GM19397 (cell line): ENCODE measurements at regions not wholly inside any gene's neighbourhood (a gene's known extent, or its start where the extent isn't known, plus 50 kb on each side); places are given as distances from the start of the nearest gene placed in this dataset.
"Not testable (repeated sequence)": the region's sequence is repeated elsewhere in the genome, so short reads cannot be mapped to it uniquely, and the experiment has no call there.

ENCODE experiments used
- ATAC-seq: cut with Tn5 transposase; IDR thresholded peaks from one replicate; pipeline ENCODE4 v1.9.1; 2021; ENCODE audit warnings: mild to moderate bottlenecking, moderate library complexity; ENCODE audit not compliant: unreplicated experiment

DNA sequence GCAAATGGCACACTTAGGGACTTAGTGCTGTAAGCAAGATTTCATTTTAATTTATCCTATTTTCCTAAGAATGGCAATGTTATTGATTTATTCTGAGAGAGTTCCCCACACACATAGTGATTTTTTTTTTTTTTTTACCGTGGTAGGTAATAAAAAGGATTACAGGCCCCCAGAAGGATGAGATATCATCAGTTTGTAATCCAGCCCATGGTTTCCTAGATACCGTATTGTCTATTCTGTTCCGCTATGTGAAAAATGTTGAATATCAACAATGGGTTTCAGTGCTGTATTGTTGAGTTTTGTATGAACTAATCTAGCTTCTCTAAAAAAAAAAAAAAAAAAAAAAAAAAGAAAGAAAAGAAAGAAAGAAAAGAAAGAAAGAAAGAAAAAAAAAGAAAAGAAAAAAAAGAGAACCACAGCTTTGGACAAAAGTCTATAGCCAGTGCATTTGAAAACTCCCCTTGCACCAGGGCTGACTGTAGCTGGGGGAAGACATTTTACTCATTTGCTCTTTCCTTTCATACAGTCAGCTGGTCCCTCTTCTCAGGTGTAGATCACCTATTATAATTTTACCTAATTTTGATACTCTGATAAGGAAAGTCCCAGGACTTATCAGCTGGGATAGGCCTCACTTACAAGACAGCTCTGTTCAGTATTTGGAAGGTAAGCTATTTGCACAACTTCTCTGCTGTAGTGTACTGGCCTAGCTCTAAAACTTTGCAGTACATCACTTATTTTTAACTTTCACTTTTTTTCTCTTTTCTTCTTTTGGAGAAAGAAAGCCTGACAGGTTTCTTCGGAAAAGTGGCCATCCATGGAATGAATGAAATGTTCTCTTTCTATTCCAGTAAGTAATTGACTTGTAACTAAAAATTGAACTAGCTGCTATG lies 101.4 kb upstream of the SOX2 start:
- ATAC-seq: no peak

DNA sequence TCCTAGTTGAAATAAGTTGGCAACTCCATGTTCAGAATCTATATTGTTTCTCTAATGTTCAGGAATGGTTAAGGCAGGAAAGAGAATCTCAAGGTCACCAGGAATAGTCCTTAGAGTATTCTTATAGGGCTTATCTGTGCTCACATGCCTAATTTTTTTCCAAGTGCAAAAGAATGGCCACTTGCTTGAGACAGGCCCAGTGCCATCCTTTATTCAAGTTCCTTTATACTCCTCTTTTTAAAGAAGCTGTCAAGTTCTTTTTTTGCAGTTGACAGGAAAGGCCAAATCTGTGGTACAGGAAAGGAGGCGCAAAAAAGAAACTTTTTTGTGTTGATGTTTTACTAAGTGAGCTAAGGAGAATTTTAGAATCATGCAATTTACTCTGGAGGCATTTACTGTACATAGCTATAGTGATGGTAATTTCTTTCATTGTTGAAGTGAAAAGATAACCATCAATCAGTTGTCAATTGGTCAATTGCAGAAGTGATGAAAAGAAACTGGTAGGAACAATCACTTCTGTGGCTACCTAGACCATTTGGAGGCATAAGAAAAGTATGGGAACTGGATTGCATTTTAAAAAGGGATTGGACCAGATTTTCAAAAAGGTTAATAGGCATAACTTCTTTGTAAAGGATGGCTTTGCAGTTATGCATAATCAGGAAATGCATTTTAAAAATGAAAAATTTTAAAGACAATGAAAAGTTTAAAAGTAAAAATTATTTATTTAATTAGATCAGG lies 102.5 kb upstream of the SOX2 start:
- no peak for ATAC-seq

DNA sequence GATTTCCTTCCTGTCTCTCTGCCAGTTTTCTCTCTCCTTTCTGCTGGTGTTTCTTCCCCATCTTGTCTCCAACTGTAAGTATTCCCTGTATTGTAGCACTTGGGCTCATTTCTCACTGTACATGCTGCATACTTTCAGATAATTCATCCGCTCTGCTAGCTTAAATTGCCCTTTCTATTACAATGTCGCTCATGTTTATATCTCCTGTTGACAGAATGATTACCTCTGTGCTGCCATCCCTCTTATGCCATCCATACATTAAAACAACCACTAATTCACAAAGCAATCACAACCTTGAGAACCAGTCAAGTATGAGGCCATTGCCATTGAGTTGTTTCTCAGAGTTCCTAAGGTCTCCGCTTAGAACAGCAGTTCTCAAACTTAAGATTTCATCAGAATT lies 107.5 kb upstream of the SOX2 start:
- no peak for ATAC-seq

DNA sequence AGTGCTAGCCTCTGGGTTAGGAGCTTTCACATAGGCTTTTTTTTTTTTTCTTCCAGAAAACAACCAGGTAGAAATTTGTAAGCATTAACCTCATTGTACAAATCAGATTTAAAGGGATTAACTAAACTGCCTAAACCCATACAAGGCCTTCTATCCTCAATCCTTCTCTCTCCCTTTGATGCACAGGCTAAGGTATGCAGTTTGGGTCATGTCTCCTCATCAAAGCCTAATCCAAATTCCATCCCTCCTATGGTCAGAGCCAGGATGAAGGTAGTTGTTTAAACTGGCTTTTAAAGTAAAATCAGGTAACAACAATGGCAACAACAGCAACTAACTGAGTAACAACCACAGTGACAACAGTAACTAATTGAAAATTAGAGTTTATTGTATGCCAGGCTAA lies 115.6 kb upstream of the SOX2 start:
- ATAC-seq: no peak

DNA sequence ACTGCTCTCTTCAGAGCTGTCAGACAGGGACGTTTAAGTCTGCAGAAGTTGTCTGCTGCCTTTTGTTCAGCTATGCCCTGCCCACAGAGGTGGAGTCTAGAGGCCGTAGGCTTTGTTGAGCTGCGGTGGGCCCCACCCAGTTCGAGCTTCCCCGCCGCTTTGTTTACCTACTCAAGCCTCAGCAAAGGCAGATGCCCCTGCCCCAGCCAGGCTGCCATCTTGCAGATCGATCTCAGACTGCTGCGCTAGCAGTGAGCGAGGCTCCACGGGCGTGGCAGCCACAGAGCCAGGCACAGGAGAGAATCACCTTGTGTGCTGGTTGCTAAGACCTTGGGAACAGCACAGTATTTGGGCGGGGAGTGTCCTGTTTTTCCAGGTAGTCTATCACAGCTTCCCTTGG lies 120.8 kb upstream of the SOX2 start:
- ATAC-seq: not testable (repeated sequence)

DNA sequence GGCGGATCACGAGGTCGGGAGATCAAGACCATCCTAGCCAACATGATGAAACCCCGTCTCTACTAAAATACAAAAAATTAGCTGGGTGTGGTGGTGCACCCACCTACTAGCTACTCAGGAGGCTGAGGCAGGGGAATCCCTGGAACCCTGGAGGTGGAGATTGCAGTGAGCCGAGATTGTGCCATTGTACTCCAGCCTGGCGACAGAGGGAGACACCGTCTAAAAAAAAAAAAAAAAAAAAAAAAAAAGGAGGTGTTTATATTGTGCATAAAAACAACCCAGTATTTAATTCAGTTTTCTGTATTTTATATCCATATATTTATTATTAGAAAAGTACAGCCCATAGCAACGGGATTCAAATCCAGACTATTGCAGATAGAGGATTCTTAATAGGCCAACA lies 129.1 kb upstream of the SOX2 start:
- no peak for ATAC-seq

DNA sequence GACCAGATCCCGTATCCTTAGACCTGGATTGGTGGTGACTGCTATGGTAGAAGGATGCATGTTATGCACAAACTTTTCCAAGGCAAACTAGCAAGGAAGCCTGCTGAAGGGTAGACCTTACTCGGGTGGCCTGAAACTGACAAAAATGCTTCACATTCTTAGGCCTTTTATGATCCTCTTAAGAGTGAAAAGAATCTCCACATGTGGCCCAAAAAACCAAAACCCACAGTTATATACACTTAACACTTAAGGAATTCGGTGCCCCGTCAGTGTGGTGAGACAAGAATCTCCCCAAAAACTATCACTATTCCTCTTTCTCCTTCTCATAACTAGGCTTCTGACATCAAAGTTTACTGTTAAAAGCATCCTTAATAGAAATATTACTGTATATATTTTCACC lies 130.1 kb upstream of the SOX2 start:
- no peak for ATAC-seq

DNA sequence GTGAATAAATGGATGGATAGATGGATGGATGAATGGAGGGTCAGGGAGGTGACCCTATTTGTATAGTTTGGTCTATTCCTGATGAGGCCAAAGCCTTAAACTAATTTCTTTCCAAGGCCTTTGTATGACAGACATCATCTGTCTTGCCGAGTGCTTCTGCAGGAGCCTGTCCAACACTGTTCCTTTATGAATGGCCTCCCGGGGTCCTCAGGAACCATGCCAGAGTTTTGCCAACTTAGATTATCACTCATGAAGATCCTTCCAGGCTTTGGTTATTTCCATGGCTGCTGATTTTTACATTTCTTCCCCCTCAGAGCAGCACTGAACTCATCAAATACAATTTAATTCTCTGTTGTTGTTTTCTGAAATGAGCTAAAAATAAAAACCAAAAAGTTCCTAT lies 133.0 kb upstream of the SOX2 start:
- ATAC-seq: no peak

DNA sequence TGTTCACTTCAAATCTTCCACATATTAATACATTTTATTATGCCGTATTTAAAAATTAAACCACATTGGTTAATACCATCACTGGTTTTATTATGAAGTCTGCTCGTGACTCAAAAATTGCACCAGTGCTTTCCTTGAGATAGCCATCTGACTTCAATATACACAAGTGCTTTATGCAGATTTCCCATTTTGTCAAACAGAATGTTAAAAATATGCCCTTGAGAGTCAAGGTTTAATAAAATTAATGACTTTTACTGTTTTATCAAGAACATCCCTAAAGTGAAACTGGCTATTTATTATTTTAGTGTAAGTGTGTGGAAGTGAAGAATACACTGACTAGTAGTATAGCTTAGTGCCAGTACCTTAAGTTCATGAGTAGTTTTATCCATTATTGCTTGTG lies 139.3 kb upstream of the SOX2 start:
- no peak for ATAC-seq

DNA sequence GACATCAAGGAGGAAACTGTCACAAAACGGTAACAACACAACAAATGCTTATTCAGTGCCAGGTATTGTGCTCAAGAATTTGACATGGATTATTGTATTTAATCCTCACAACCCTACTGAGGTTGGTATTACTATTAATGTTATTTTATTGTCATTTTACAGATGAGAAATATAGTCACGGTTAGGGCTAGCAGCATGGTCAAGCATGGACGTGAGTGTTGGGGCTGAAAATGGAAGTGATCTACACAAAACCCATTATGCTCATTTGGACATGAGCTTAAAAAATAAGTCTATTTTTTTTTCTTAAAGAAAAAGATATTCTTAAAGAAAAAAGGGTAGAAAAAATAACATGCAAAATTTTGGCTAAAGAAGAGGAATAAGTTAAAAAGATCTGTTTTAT lies 141.3 kb upstream of the SOX2 start:
- ATAC-seq: no peak

DNA sequence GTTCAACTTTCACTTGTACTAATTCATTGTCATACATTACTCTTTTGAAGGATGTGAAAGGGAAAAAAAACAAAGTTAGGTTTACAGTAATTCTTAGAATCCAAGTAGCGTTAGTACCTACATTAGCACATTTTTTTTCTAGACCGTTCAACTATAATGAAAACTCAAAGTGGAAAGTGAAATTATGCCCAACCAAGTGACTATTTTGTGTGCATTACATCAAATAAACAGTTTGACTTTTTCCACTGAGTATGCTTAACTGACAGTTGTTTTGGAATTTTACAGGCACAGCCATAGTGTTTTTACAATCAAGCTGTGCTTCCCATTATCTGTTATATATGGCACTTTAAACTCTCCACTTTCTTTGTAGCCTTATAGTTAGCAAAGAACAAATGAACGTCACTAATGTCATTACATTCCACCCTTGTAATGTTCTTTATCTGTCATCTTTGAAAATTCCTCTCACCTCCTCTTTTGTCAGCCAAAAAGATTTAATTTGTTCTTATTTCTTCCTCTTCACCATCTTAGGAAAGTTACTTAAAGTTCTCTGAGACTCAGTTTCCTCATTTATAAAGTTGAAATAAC lies 142.3 kb upstream of the SOX2 start:
- ATAC-seq: no peak

DNA sequence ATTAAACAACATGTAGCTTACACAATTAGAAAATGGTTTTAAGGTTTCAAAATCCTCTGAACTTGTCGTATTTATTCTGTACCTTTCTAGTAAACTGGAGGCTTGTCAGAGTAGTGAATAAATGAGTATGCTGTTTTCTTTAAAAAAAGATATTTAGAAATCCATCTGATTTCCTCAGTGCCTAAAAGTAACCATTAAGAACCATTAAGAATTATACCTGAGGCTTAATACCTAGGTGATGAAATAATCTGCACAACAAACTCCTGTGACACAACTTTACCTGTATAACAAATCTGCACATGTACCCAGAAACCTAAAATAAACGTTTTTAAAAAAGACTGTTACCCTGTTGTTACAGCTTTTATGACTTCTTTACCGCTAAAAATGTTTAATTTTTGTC lies 143.0 kb upstream of the SOX2 start:
- no peak for ATAC-seq

DNA sequence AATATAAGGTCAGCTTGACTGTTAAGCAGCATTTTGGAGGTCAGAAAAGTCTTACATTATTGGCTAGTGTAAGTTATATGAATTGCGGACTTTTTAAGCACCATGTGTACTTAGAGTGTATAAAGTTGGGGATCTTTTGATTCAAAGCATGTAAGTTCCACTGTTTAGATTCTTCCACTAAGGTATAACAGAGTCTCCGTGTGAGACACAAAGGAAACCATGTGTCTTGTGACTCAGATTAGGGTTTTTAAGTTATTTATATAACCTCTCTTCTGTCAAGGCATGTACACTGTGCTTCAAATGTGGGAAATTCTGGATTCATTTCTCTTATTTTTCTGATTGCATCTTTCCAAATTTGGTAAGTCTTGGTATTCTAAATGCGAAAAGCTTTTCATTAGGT lies 143.5 kb upstream of the SOX2 start:
- ATAC-seq: no peak

DNA sequence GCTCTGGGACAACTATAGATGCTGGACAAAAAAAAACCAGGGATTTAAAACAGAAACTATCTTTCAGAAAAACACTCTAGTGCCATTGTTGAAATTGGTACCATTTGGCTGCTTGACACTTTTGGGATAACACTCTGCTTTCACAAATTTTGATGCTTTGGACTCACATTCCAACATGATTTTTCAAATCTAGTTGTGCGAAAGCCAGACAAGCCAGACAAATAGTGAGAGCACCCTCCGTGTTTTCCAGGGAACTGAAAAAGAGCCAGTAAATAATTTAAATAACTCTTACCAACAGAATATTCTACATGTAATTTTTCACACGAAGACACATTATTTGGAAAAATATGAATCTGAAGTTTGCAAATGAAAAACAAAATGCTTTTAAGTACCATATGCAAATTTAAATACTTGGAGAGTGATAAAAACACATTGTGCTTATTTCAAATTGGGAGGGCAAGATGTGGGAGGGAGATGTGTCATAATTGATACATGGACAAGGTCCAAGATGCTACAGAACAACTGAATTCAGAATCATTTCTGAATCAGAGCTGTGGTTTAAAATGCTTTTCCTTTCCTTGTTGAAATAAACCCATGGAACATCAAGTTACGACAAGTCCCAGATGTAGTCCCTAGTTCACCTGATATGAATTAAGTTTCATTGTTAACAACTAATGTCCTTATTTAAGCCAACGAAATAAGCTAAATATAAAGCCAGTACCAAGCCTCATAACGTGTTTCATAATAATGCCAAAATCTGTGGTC lies 144.2 kb upstream of the SOX2 start:
- no peak for ATAC-seq

DNA sequence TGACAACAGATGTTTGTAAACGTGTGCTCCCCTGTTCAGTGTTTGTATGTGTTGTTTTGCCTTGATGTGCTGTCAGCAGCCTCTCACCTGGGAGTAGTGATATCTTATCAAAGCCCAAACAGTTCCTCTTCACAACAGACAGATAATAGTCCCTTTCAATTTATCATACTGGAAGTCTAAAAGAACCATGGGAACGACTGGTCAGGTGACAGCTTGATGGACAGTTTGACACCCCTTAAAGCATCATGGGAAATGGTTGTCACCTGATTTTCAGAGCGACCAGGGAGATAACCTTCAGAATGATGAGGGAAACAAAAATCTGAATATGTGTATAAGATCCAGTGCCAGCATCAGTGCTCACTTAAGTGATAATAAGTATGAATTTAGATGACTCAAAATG lies 146.3 kb upstream of the SOX2 start:
- no peak for ATAC-seq

DNA sequence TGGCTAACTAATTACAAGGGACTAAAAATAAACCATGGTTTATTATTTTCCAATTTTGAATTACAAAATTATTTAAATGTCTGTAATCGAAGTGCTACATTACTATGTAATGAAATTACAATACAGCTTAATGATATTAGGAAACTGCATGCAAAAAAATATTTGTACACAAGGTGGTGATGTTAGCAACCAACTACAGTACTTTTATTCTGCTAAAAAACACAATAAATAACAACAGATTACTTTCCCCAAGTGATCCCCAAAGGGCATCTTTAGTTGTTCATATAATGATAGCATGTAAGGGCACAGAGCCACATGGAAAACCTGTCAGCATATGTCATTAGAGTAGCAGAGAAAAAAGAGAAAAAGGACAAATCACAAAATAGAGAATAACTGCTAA lies 147.5 kb upstream of the SOX2 start:
- ATAC-seq: no peak

DNA sequence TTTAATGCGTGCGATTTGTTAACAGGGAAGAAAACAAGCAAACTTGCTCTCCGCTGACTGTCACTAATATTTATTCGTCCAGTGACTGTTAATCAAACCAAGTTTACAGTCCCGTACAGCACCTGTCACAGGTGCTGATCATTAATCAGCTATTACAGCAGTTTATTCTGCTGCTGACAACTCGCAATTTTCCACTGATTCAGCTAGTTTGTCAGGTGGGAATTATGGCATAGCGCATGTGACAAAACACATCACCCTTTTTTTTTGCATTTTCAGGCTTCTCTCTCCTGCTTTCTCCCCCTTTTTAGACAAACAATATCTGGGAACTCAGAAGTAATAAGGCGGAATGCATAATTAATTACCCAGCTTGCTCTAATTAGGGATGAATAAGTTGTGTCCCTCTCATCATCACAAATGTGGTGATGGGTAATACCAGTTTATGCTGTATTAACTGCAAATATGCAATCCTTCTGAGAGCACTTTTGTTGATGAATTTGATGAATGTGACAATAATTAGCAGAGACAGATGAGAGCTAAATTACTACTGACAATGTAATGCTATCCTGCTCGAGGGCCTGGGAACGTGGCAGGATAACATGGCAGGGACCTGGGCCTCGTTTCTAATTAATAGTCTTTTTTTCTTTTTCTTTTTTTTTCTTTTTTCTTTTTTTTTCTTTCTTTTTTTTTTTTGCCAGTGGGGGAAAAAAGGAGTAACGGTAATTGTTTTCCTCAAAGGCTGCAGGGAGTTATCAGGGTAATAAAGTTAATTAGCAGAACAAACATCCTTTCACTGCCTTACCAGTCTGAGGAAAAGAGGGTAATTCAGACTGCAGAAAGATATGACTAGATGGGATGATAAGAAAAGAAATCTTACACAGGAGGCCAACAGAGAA lies 150.3 kb upstream of the SOX2 start:
- no peak for ATAC-seq

DNA sequence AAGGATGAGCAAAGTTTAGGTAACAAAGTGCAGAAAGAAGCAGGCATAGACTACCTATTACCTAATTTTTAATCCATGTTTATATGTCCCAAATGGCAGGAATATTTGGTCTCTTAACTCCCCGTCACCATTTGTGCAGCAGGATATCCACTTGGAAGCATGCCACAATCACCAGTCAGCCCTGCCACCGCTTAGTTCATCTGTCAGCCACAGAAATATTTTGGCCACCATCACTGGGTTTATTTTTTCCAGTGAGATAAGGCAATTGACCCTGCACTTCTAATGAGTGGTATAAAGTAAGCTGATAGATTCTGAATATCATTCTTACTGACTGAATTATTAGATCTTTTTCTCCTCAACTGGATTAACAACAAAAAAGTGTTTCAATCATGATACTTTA lies 152.9 kb upstream of the SOX2 start:
- no peak for ATAC-seq

DNA sequence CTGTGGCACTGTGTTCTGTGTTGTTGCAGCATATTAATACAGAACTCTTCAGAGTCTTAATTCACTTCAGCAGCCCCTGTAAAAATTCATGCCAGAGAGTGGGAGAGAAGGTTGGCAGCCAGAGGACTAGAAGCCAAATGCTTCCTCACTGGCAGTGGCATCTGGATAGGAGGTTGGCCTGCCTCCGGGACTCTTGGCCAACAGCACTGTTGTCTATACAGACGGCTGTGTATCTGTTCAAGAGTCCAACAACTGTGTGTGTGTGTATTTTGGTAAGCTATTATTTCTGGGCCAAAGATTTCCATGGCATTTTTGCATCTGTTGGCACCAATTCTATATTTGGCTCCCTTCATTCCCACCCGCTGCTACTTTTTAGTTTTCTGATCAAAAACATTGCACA lies 156.0 kb upstream of the SOX2 start:
- no peak for ATAC-seq

DNA sequence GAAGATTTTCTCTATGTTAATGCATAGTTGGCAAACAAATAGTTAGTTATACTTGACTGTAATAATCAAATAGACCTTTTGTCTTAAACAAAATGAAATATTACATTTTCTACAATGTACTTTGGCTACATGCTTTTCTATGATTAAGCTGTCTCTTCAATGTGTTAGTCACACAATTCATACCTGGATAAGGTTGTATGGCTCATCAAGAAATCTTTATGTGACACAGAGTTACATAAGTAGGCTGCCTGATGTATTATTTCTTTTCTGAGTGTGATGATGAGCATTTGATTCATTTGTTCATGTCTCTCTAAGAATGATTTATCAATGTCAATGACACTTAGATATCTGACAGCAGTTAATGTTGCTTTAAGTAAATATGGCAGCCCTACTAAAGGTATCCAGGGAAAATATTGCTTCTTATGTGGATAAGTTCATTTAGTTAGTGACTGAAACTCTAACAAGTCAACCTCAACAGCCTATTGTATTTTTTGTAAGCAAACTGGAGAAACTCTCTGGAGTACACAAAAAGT lies 157.4 kb upstream of the SOX2 start:
- ATAC-seq: no peak
